ENCODE measurements at regions not wholly inside any gene's neighbourhood (a gene's known extent, or its start where the extent isn't known, plus 50 kb on each side); places are given as distances from the start of the nearest gene placed in this dataset.

GRCh38 chr1:55309053-55309452 is 93.9 kb upstream of the USP24 start:
- TF ChIP-seq TAF1 (IDR thresholded peaks at IDR 0.05; ENCODE audit: low read depth), result no peak
- TF ChIP-seq EGR1 (IDR thresholded peaks at IDR 0.05), result no peak
- TF ChIP-seq CREB1 (IDR thresholded peaks at IDR 0.05; ENCODE audit: low read depth), result no peak
- TF ChIP-seq ZBTB7A (IDR thresholded peaks at IDR 0.05; ENCODE audit: low read depth), result no peak
- TF ChIP-seq MAX (IDR thresholded peaks at IDR 0.05), result no peak
- TF ChIP-seq YY1 (IDR thresholded peaks at IDR 0.05; ENCODE audit: low read depth), result no peak
- TF ChIP-seq FOXM1 (IDR thresholded peaks at IDR 0.05; ENCODE audit: borderline replicate concordance, low read depth), result no peak
- no peak for TF ChIP-seq EP300 (IDR thresholded peaks at IDR 0.05; ENCODE audit: borderline replicate concordance)
- no peak for TF ChIP-seq RAD21 (IDR thresholded peaks at IDR 0.05; ENCODE audit: low read depth)
- TF ChIP-seq REST (IDR thresholded peaks at IDR 0.05; ENCODE audit: low read depth), result no peak

GRCh38 chr1:55305735-55306134 is 90.6 kb upstream of the USP24 start:
- TF ChIP-seq YY1 (IDR thresholded peaks at IDR 0.05; ENCODE audit: low read depth), result no peak
- no peak for TF ChIP-seq EGR1 (IDR thresholded peaks at IDR 0.05)
- TF ChIP-seq RAD21 (IDR thresholded peaks at IDR 0.05; ENCODE audit: low read depth), result no peak

GRCh38 chr1:55304229-55304740 is 89.1 kb upstream of the USP24 start:
- TF ChIP-seq USF1 (IDR thresholded peaks at IDR 0.05) (no peak), REST (IDR thresholded peaks at IDR 0.05; ENCODE audit: low read depth) (no peak), TAF1 (IDR thresholded peaks at IDR 0.05; ENCODE audit: low read depth) (no peak), TCF12 (IDR thresholded peaks at IDR 0.05; ENCODE audit: low read depth) (no peak), YY1 (IDR thresholded peaks at IDR 0.05; ENCODE audit: low read depth) (no peak), EGR1 (IDR thresholded peaks at IDR 0.05) (no peak), RAD21 (IDR thresholded peaks at IDR 0.05; ENCODE audit: low read depth) (no peak), NFIC (IDR thresholded peaks at IDR 0.05) (no peak), TEAD4 (IDR thresholded peaks at IDR 0.05) (no peak), CEBPB (IDR thresholded peaks at IDR 0.05) (no peak), ZBTB7A (IDR thresholded peaks at IDR 0.05; ENCODE audit: low read depth) (no peak), FOXM1 (IDR thresholded peaks at IDR 0.05; ENCODE audit: borderline replicate concordance, low read depth) (no peak), CREB1 (IDR thresholded peaks at IDR 0.05; ENCODE audit: low read depth) (no peak), EP300 (IDR thresholded peaks at IDR 0.05; ENCODE audit: borderline replicate concordance) (no peak), MAX (IDR thresholded peaks at IDR 0.05) (no peak)

GRCh38 chr1:55302972-55303371 is 87.8 kb upstream of the USP24 start:
- TF ChIP-seq RAD21 (IDR thresholded peaks at IDR 0.05; ENCODE audit: low read depth) (no peak), EGR1 (IDR thresholded peaks at IDR 0.05) (no peak), TAF1 (IDR thresholded peaks at IDR 0.05; ENCODE audit: low read depth) (no peak), MAX (IDR thresholded peaks at IDR 0.05) (no peak), CEBPB (IDR thresholded peaks at IDR 0.05) (no peak), NFIC (IDR thresholded peaks at IDR 0.05) (no peak)

- no peak for TF ChIP-seq EGR1 (IDR thresholded peaks at IDR 0.05)
- no peak for TF ChIP-seq CREB1 (IDR thresholded peaks at IDR 0.05; ENCODE audit: low read depth)
- no peak for TF ChIP-seq REST (IDR thresholded peaks at IDR 0.05; ENCODE audit: low read depth)
- no peak for TF ChIP-seq RAD21 (IDR thresholded peaks at IDR 0.05; ENCODE audit: low read depth)
- no peak for TF ChIP-seq TCF12 (IDR thresholded peaks at IDR 0.05; ENCODE audit: low read depth)
- TF ChIP-seq ZBTB7A (IDR thresholded peaks at IDR 0.05; ENCODE audit: low read depth), result no peak
- no peak for TF ChIP-seq EP300 (IDR thresholded peaks at IDR 0.05; ENCODE audit: borderline replicate concordance)
- no peak for TF ChIP-seq MAX (IDR thresholded peaks at IDR 0.05)
- TF ChIP-seq TAF1 (IDR thresholded peaks at IDR 0.05; ENCODE audit: low read depth), result no peak
- TF ChIP-seq TEAD4 (IDR thresholded peaks at IDR 0.05), result no peak
- TF ChIP-seq YY1 (IDR thresholded peaks at IDR 0.05; ENCODE audit: low read depth), result no peak
- TF ChIP-seq NFIC (IDR thresholded peaks at IDR 0.05), result no peak
- TF ChIP-seq CEBPB (IDR thresholded peaks at IDR 0.05), result no peak
- no peak for TF ChIP-seq USF1 (IDR thresholded peaks at IDR 0.05)
- TF ChIP-seq FOXM1 (IDR thresholded peaks at IDR 0.05; ENCODE audit: borderline replicate concordance, low read depth), result no peak
Observed at GRCh38 chr1:55301912-55302311, 86.7 kb upstream of the USP24 start.
